ENCODE measurements at regions not wholly inside any gene's neighbourhood (a gene's known extent, or its start where the extent isn't known, plus 50 kb on each side); places are given as distances from the start of the nearest gene placed in this dataset.

GRCh38 chr6:40661726-40662125, 74.6 kb upstream of the LRFN2 start:
- TF ChIP-seq, protein P1, sequence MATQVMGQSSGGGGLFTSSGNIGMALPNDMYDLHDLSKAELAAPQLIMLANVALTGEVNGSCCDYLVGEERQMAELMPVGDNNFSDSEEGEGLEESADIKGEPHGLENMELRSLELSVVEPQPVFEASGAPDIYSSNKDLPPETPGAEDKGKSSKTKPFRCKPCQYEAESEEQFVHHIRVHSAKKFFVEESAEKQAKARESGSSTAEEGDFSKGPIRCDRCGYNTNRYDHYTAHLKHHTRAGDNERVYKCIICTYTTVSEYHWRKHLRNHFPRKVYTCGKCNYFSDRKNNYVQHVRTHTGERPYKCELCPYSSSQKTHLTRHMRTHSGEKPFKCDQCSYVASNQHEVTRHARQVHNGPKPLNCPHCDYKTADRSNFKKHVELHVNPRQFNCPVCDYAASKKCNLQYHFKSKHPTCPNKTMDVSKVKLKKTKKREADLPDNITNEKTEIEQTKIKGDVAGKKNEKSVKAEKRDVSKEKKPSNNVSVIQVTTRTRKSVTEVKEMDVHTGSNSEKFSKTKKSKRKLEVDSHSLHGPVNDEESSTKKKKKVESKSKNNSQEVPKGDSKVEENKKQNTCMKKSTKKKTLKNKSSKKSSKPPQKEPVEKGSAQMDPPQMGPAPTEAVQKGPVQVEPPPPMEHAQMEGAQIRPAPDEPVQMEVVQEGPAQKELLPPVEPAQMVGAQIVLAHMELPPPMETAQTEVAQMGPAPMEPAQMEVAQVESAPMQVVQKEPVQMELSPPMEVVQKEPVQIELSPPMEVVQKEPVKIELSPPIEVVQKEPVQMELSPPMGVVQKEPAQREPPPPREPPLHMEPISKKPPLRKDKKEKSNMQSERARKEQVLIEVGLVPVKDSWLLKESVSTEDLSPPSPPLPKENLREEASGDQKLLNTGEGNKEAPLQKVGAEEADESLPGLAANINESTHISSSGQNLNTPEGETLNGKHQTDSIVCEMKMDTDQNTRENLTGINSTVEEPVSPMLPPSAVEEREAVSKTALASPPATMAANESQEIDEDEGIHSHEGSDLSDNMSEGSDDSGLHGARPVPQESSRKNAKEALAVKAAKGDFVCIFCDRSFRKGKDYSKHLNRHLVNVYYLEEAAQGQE (IDR thresholded peaks at IDR 0.05; ENCODE audit: low read depth), result no peak
- no peak for TF ChIP-seq CTCF (IDR thresholded peaks at IDR 0.05 in 2 of 3, conservative IDR thresholded peaks at IDR 0.05 in 1 of 3; ENCODE audit: borderline replicate concordance in 1 of 3, insufficient read depth in 1 of 3, low read depth in 2 of 3, low read length in 2 of 3)
- TF ChIP-seq POLR2A (IDR thresholded peaks at IDR 0.05; ENCODE audit: borderline replicate concordance, extremely low read depth, insufficient read depth, insufficient read length), result no peak
- no peak for TF ChIP-seq POLR2AphosphoS5 (IDR thresholded peaks at IDR 0.05; ENCODE audit: low read depth, low read length)
- TF ChIP-seq RAD21 (IDR thresholded peaks at IDR 0.05; ENCODE audit: low read depth), result no peak
- TF ChIP-seq JUND (IDR thresholded peaks at IDR 0.05), result no peak
- no peak for TF ChIP-seq FOSL1 (IDR thresholded peaks at IDR 0.05; ENCODE audit: low read depth)
- TF ChIP-seq ATF3 (IDR thresholded peaks at IDR 0.05), result no peak

All from HCT116 (cell line).